ENCODE measurements at regions not wholly inside any gene's neighbourhood (a gene's known extent, or its start where the extent isn't known, plus 50 kb on each side); places are given as distances from the start of the nearest gene placed in this dataset.

GRCh38 chr12:11461433-11461832, 66.1 kb upstream of the PRB2 start:
- TF ChIP-seq CTCF (conservative IDR thresholded peaks at IDR 0.05 in 1 of 2, IDR thresholded peaks at IDR 0.05 in 1 of 2; ENCODE audit: low read depth in 1 of 2, low read length in 2 of 2) (no peak), EZH2 (IDR thresholded peaks at IDR 0.05; ENCODE audit: low read length, missing control alignments) (no peak)
